GM18505 (cell line): ENCODE measurements at regions not wholly inside any gene's neighbourhood (a gene's known extent, or its start where the extent isn't known, plus 50 kb on each side); places are given as distances from the start of the nearest gene placed in this dataset.

ENCODE experiments used
- ATAC-seq: cut with Tn5 transposase; IDR thresholded peaks from one replicate; pipeline ENCODE4 v1.9.1; 2021; ENCODE audit not compliant: unreplicated experiment
- POLR2A ChIP-seq: IDR thresholded peaks from 4 replicates; pipeline ENCODE4 v1.6.1; 2011; ENCODE audit warnings: borderline replicate concordance; ENCODE audit not compliant: insufficient read depth, insufficient read length; ENCODE audit errors: extremely low read depth

DNA sequence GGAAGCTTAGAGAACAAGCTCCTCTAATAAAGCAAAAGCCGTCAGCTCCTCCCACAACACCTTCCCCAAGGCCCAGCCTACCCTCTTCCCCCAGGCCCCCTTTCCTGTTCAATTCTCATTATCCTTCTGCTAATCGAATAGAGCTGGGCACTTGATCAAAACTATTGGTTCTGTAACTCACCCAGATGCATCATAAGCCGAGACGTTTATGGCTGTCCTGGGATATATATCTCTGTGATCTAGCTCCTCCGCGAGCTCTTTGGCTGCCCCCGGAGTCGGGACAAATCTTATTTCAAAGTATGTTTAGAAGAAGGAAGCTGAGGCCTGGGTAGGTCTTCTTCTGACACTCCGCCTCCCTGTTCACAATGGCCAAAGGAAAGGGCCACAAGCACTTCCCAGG lies 88.3 kb upstream of the KLHL29 start:
- no peak for ATAC-seq
- no peak for TF ChIP-seq POLR2A

DNA sequence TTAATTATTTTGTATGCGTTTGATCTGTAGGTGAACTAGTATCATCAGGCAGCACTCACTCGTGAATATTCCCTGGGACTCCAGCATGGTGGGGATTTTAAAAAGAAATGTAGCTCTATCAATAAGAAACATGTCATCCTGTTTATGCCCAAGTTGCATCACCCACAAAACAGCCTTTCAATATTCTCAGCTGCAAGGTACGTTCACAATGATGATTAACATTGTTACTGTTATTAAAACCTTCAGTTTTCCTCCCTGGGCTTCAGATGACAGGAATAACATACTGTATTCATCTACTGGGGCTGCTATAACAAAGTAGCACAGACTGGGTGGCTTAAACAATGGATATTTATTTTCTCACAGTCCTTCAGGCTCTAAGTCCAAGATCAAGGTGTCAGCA lies 87.9 kb upstream of the KLHL29 start:
- TF ChIP-seq POLR2A, result no peak

DNA sequence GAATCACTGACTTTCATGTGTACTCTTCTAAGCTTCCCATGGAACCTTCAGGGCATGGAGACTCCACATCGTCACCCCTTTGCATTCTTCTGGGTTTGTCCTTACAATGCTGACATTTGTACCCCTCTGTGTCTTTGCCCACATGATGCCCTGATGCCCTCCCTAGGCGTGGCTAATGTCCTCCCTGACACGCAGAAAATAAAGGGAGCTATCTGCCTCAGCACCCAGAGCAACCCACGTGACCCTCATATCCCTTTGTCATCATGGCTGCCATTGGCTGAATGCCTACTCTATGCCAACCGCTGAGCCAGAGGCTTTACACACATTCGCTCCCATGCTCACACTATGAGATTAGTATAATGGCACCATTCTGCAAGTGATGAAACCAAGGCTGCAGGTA lies 86.4 kb upstream of the KLHL29 start:
- ATAC-seq, result no peak
- no peak for TF ChIP-seq POLR2A

More for the DNA sequence above, 87.9 kb upstream of the KLHL29 start:
- ATAC-seq, result no peak

DNA sequence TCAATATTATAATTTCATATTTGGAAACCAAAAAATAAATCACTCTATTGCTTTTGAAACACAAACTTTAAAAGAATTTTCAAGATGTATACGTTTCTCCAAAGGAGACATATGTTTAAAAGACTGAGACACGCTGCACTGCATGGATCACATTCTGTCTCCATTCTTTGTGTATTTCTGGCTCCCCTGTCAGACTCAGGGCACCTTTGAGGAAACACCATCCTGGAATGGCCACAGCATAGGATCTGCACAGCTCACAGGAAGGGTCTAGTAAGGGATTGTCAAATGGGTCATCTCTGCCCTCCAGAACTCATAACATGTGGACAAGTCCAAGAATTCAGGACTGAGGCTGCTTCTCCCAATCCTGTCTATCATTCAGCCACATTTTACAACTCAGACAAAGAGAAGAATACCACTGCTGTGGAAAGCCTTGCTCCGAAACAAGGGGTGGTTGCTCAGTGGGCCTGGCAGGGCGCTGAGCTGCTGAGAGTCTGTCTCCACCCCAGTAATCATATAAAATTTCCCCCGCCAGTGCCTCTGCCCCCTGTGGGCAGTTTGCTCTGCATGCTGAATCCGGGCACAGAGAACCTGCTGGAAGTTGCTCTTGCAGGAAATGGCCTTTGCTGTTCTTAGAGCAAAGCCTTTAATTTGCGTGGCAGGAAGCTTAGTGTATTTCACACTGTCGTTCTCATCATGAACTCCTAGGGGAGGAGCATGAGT lies 85.3 kb upstream of the KLHL29 start:
- no peak for ATAC-seq

DNA sequence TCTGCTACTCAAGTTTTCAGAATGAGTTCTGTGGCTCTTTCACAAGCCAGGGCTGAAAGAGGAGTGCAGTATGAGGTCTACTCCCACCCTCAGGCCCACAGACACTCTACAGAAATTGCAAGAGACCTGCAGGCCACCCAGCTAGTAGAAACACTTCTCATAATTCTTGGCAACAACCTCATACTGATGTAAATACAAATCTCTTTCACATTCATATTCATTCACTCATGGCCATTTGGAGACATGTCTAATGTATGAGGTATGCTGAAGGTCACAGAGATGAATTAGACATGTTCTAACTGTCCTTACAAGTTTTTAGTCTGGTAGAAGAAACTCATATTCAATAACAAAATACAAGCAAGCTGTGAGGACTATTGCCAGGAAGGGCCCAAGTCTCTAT lies 83.8 kb upstream of the KLHL29 start:
- ATAC-seq, result no peak
- no peak for TF ChIP-seq POLR2A

More for the DNA sequence above, 85.3 kb upstream of the KLHL29 start:
- TF ChIP-seq POLR2A, result no peak

DNA sequence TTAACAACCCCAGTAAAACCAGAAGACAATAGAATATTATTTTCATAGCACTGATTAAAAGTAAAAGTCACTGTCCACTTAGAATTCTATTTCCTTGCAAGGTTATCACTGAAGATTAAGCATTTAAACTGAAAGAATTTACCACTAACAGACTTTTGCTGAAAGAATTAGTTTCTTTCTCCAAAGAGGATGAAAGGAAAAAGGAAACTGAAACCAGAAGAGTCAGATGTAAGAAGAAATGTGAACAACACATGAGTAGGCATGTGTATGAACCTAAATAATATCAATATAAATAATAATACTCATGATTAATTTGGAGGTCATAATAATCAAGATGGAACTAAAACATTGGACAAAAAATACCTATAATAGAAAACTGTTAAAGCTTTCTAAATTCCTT lies 82.4 kb upstream of the KLHL29 start:
- no peak for ATAC-seq

DNA sequence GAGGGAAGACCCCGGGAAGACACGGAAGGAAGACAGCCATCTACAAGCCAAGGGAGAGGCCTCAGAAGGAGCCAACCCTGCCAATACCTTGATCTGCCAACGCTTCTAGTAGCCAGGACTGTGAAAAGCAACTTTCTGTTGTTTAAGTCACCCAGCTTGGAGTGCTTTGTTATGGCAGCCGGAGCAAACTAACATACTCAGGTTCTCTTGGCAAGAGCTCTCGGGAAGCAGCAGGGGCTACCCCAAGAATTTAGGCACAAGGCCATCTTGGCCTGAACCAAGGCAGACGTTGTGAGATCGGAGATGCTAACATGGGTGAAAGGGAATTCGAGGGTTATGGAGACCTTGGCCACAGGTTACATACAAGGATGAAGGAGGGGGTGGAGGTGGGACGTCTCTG lies 78.6 kb upstream of the KLHL29 start:
- TF ChIP-seq POLR2A, result no peak
- ATAC-seq, result no peak

More for the DNA sequence above, 82.4 kb upstream of the KLHL29 start:
- no peak for TF ChIP-seq POLR2A

DNA sequence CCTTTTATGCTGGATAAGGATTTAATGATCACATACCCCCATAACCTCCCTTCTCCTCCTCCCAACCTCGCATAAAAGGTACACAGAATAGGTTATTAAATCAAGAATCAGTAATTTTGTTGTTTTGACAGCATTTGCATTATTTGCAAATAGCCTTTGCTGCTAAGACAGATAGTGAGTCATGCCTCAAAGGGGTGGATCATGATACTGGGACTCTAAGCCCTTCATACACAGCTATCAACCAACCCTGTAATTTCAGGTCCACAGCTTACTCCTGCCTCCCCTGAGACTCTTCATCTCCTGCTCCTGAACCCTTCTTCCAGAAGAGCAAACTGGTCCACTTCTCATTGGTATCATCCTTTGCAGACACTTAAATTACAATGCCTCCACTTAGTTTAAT lies 73.8 kb upstream of the KLHL29 start:
- no peak for ATAC-seq

DNA sequence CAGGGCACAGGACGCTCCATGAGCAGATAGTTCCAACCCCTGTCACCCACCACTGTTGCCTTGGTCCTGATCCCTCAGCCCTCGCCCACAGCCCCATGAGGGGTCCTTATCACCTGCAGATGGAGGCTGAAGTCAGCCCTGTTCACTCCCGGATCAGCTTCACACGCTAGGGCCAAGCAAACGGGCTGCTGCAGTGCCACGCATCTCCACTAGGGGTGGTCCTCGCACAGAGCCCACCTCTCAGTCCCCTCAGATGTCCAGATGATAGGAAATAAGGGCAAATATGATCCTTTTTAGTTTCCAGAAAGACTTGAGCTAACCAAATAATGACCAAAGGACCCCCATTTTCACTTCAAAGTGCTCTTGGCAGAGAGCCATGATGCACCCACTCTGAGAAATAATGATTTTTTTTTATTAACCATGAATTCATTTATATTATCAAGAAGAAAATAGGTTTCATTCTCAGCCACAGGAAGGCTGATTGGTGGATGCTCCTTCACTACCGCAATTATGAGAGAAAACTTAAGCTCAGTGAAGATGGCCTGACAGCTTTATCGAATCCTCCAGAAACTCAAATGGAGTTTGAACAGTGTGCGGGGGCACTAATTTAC lies 71.9 kb upstream of the KLHL29 start:
- ATAC-seq, result peak; percentile 91
- TF ChIP-seq POLR2A, result no peak

More for the DNA sequence above, 73.8 kb upstream of the KLHL29 start:
- no peak for TF ChIP-seq POLR2A

DNA sequence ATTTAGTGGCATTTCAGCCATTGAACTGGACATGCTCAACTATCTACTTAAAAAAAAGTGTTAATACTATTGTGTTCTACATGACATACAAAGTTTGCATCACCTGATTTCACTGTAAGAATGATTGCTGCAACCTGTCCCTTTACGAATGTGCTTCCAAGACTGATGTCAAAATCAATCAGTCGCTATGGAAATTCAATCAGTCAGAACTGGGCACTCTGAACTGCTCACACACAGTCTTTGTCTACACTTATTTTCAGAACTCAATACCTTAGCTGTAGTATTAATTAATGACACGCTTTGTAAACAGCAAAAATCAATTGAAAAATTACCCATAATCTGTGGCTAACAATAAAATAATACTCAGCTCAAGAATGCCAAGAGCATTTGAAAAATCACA lies 70.3 kb upstream of the KLHL29 start:
- no peak for ATAC-seq
- TF ChIP-seq POLR2A, result no peak

DNA sequence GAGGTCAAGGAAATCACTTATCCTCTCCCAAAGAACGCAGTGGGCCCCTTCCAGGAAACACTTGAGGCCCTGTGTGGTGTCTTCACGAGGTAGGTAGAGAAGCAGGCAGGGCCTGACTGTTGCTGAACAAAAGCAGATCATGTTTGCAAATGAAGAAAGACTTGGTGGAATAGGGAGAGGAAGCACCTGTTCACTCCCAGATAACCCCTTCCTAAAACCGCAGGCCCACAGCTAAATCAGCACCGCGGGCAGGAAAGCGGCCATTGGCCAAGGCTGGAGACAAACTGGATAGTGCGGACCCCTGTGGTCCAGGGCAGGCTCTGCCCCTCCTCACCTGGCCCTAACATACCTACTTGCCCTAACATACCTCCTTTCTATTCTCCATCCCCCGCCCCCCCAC lies 64.9 kb upstream of the KLHL29 start:
- TF ChIP-seq POLR2A, result no peak
- no peak for ATAC-seq

DNA sequence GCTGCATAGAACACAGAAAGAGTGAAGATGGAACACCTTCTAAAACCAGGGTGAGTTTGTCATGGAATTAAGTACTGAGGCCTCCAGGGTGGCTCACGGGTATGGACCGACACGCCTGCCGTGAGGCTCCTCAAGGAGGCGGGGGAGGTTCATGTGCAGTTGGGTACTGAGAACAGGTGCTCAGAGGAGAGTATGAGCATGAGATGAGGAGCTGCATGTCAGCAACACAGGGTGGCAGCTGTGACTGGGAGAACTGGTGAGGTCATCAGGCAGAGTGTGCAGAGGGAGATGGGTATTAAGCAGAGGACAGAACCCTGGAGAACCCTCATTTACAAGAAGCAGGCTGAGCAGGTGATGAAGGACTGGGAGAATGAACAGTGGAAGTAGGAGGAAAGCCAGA lies 63.2 kb upstream of the KLHL29 start:
- no peak for ATAC-seq
- TF ChIP-seq POLR2A, result no peak

DNA sequence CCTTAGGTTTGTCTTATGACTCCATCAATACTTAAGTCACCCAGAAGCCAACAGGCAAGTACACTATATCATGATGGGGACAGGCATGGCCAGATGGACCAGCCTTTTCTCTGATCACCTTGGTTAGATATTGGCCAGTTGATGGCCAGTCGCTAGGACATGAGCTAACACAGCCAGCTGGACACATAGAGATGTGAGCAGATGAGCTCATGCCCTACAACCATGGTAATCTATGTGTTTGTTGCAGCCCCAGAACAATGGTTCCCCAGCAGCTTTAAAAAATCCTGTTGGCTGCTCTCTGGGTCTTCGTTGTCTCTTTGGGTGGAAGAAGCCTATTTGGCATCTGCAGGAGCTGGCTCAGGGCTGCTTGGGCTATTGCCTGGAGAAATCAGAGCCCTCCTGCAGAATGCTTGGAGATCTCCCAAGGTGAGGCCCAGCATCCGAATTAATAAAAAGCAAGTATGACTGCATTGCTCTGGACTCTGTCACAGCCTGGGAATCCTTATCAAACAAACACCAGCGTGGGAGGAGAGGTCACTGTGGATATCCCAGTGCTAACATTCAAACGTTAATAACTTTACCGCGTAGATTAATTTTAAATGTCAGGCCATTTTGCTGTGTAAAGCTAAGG lies 62.3 kb upstream of the KLHL29 start:
- ATAC-seq, result no peak
- TF ChIP-seq POLR2A, result no peak
